Mesendoderm (in vitro differentiated cells): ENCODE measurements at regions not wholly inside any gene's neighbourhood (a gene's known extent, or its start where the extent isn't known, plus 50 kb on each side); places are given as distances from the start of the nearest gene placed in this dataset.
"Not testable (repeated sequence)": the region's sequence is repeated elsewhere in the genome, so short reads cannot be mapped to it uniquely, and the experiment has no call there.

Source experiments
- DNase-seq: peaks from one replicate; pipeline ENCODE4 v3.0.0; 2013
- H2AK5ac ChIP-seq: 2 replicates; pipeline ENCODE4 v1.6.1; 2013; ENCODE audit warnings: low read length, inconsistent platforms
- H2BK120ac ChIP-seq: 2 replicates; pipeline ENCODE4 v1.6.1; 2013; ENCODE audit warnings: low read depth, mild to moderate bottlenecking, low read length, moderate library complexity, mixed read lengths
- H2BK15ac ChIP-seq: replicated peaks from 2 replicates; pipeline ENCODE4 v1.6.1; 2013; ENCODE audit warnings: low read depth, mild to moderate bottlenecking, moderate library complexity
- H2BK5ac ChIP-seq: 2 replicates; pipeline ENCODE4 v1.6.1; 2013; ENCODE audit warnings: low read length, inconsistent platforms
- H3K18ac ChIP-seq: 2 replicates; pipeline ENCODE4 v1.6.1; 2013; ENCODE audit warnings: mild to moderate bottlenecking, low read length, mixed read lengths
- H3K23ac ChIP-seq: one replicate; pipeline ENCODE4 v1.6.1; 2013; ENCODE audit warnings: low read length
- H3K27ac ChIP-seq: 2 replicates; pipeline ENCODE4 v1.5.1; 2013; ENCODE audit warnings: low read depth, mild to moderate bottlenecking, inconsistent platforms, low read length, moderate library complexity
- H3K27me3 ChIP-seq: 2 replicates; pipeline ENCODE4 v1.6.1; 2013; ENCODE audit warnings: low read length, control low read depth, mild to moderate bottlenecking, inconsistent platforms; ENCODE audit not compliant: insufficient read depth, poor library complexity
- H3K36me3 ChIP-seq: 2 replicates; pipeline ENCODE4 v1.6.1; 2013; ENCODE audit warnings: low read length, inconsistent platforms; ENCODE audit not compliant: control insufficient read depth, insufficient read depth
- H3K4ac ChIP-seq: one replicate; pipeline ENCODE4 v1.6.1; 2013; ENCODE audit warnings: low read depth, mild to moderate bottlenecking, low read length, moderate library complexity
- H3K4me1 ChIP-seq: 2 replicates; pipeline ENCODE4 v1.6.1; 2013; ENCODE audit warnings: low read depth, low read length, inconsistent platforms; ENCODE audit not compliant: control insufficient read depth
- H3K4me2 ChIP-seq: 2 replicates; pipeline ENCODE4 v1.6.1; 2013; ENCODE audit warnings: low read length
- H3K4me3 ChIP-seq: 2 replicates; pipeline ENCODE4 v1.5.1; 2013; ENCODE audit warnings: mild to moderate bottlenecking, low read length
- H3K56ac ChIP-seq: one replicate; pipeline ENCODE4 v1.6.1; 2013; ENCODE audit warnings: low read length
- H3K79me1 ChIP-seq: 2 replicates; pipeline ENCODE4 v1.6.1; 2013; ENCODE audit warnings: low read length, inconsistent platforms
- H3K79me2 ChIP-seq: 2 replicates; pipeline ENCODE4 v1.6.1; 2013; ENCODE audit warnings: mild to moderate bottlenecking, low read length; ENCODE audit not compliant: control insufficient read depth, insufficient read depth
- H3K9ac ChIP-seq: 2 replicates; pipeline ENCODE4 v1.6.1; 2013; ENCODE audit warnings: low read length, inconsistent platforms
- H4K5ac ChIP-seq: one replicate; pipeline ENCODE4 v1.6.1; 2013; ENCODE audit warnings: low read length
- H4K8ac ChIP-seq: one replicate; pipeline ENCODE4 v1.6.1; 2013; ENCODE audit warnings: low read depth, mild to moderate bottlenecking, control low read depth, low read length, moderate library complexity
- WGBS: extraction: QIAGEN DNeasy Blood & Tissue Kit; methylation state at CpG from one replicate; pipeline ENCODE4 v1.1.7; 2013; ENCODE audit warnings: low lambda C conversion rate, missing lambda C conversion rate; ENCODE audit not compliant: insufficient coverage; ENCODE audit errors: extremely low coverage; 5-methylcytosine and 5-hydroxymethylcytosine counted together

DNA sequence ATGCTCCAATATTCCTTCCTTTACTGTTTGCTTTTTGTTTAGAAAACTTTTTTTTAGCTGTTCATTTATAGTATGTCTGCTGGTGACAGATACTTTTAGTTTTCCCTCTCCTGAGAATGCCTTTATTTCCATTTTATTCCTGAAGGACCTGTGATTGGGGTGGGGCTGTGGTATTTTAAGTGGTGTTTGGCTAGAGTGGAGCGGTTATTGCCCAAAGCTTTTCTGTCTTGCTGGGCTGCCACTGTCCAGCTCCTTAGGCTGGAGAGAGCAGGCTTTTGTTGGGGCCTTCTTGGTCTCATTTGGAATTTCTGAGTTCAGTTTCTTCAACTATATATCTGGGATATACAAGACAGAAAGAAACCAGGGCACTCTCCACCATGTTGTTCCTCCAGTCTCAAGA is 160.0 kb upstream of the PLGLB2 start:
- not testable (repeated sequence) for H3K4me3 ChIP-seq, H3K9ac ChIP-seq, H2BK120ac ChIP-seq, H3K36me3 ChIP-seq, H3K4me1 ChIP-seq, H3K4me2 ChIP-seq, H2BK5ac ChIP-seq, H3K27ac ChIP-seq, H3K56ac ChIP-seq, H2BK15ac ChIP-seq, H3K23ac ChIP-seq, H3K18ac ChIP-seq, H2AK5ac ChIP-seq, H3K79me1 ChIP-seq, H3K4ac ChIP-seq, H4K5ac ChIP-seq, DNase-seq, H3K79me2 ChIP-seq, H4K8ac ChIP-seq, H3K27me3 ChIP-seq
- no CpG with 5 or more reads among the region's 1 CpG for WGBS

GRCh38 chr2:87592974-87593373 is 154.9 kb upstream of the PLGLB2 start:
- H4K5ac ChIP-seq, H3K27ac ChIP-seq, H3K79me1 ChIP-seq, H4K8ac ChIP-seq, H3K18ac ChIP-seq, H3K36me3 ChIP-seq, DNase-seq, H3K4ac ChIP-seq, H3K4me3 ChIP-seq, H3K9ac ChIP-seq, H3K27me3 ChIP-seq, H3K56ac ChIP-seq, H2BK15ac ChIP-seq, H3K4me2 ChIP-seq, H3K23ac ChIP-seq, H3K4me1 ChIP-seq, H2BK120ac ChIP-seq, H2AK5ac ChIP-seq, H2BK5ac ChIP-seq, H3K79me2 ChIP-seq: not testable (repeated sequence)
- WGBS, result no CpG with 5 or more reads among the region's 4 CpGs

GRCh38 chr2:87593784-87594610 is 153.9 kb upstream of the PLGLB2 start:
- H3K4me2 ChIP-seq, H4K5ac ChIP-seq, H3K79me2 ChIP-seq, H3K79me1 ChIP-seq, H2BK120ac ChIP-seq, H2BK5ac ChIP-seq, H2AK5ac ChIP-seq, H3K23ac ChIP-seq, H3K4ac ChIP-seq, H3K36me3 ChIP-seq, H3K27ac ChIP-seq, H4K8ac ChIP-seq, H2BK15ac ChIP-seq, H3K18ac ChIP-seq, H3K4me3 ChIP-seq, DNase-seq, H3K9ac ChIP-seq, H3K56ac ChIP-seq, H3K4me1 ChIP-seq, H3K27me3 ChIP-seq: not testable (repeated sequence)
- WGBS, result no CpG with 5 or more reads among the region's 10 CpGs

DNA sequence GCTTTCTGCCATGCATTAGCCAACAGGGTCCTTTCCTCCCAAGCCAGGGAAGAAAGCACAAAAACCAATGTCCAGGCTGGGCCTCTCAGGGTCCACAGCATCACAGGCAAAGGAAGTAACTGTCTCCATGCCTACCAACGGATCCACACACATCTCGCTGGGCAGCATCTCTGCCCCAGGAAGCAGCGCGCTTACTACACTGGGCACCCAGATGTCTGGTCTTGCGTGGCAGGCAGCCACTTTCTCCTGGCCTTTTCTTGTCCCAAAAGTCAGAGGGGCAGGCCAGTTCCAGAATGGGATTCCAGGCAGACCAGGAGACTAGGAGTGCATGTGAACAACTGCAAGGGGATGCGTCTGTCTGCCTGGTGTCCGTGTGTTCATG is 153.3 kb upstream of the PLGLB2 start:
- not testable (repeated sequence) for H3K79me1 ChIP-seq, H2BK120ac ChIP-seq, H3K4me3 ChIP-seq, H3K18ac ChIP-seq, H4K8ac ChIP-seq, H3K9ac ChIP-seq, H2BK15ac ChIP-seq, H3K79me2 ChIP-seq, H3K4ac ChIP-seq, H3K4me2 ChIP-seq, H3K27me3 ChIP-seq, H2BK5ac ChIP-seq, H3K23ac ChIP-seq, H3K36me3 ChIP-seq, H3K56ac ChIP-seq, H3K4me1 ChIP-seq, H4K5ac ChIP-seq, H3K27ac ChIP-seq, DNase-seq, H2AK5ac ChIP-seq
- WGBS, result no CpG with 5 or more reads among the region's 7 CpGs

DNA sequence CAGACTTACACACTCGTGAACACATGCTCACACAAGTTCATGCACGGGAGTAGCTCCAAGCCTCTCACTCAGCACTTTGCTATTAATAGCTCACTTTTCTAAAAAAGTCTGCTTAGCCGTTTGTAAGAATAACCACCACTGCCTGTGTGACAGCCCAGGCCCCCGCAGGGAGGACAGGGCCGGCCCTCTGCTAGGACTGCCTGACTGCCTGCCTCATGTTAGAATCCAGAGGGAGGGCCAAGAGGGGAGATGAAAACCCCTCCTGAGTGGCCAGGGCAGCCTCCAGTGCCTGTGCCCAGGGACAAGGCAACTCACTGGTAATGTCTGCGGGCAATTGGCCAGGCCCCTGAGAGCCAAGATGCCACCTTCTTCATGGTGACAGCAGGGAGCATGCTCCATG is 152.9 kb upstream of the PLGLB2 start:
- H3K23ac ChIP-seq, H2BK120ac ChIP-seq, H3K4me2 ChIP-seq, H2AK5ac ChIP-seq, H2BK5ac ChIP-seq, H4K5ac ChIP-seq, H3K36me3 ChIP-seq, H3K79me1 ChIP-seq, H3K79me2 ChIP-seq, H3K9ac ChIP-seq, H4K8ac ChIP-seq, H2BK15ac ChIP-seq, H3K27ac ChIP-seq, H3K4me3 ChIP-seq, H3K27me3 ChIP-seq, H3K18ac ChIP-seq, H3K56ac ChIP-seq, H3K4me1 ChIP-seq, H3K4ac ChIP-seq, DNase-seq: not testable (repeated sequence)
- no CpG with 5 or more reads among the region's 6 CpGs for WGBS

DNA sequence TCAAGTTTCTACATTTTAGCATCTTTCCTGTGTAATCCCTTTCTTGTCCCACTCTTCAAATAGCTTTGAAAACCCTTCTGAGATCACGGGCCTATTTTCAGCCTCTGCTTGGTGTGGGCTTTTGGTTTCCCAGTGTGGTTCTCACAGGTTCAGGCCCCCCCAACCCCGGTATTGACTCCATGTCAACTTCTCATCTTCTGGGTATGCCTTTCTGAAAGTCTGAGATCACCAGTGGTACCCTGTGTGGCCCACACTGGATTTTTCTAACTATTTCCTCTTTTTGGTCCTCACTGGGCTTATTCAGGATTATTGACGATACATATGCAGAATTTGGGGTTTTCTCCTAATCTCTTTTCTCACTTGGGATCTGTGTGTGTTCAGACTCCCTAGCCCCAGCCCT is 146.9 kb upstream of the PLGLB2 start:
- H3K79me1 ChIP-seq, H3K36me3 ChIP-seq, H4K5ac ChIP-seq, H4K8ac ChIP-seq, H3K18ac ChIP-seq, H3K4ac ChIP-seq, H3K4me1 ChIP-seq, H2BK120ac ChIP-seq, H2BK15ac ChIP-seq, H2BK5ac ChIP-seq, H3K4me3 ChIP-seq, DNase-seq, H2AK5ac ChIP-seq, H3K27me3 ChIP-seq, H3K9ac ChIP-seq, H3K79me2 ChIP-seq, H3K23ac ChIP-seq, H3K27ac ChIP-seq, H3K56ac ChIP-seq, H3K4me2 ChIP-seq: not testable (repeated sequence)
- no CpG with 5 or more reads among the region's 3 CpGs for WGBS
